Endothelial cell (in vitro differentiated cells): ENCODE measurements at regions not wholly inside any gene's neighbourhood (a gene's known extent, or its start where the extent isn't known, plus 50 kb on each side); places are given as distances from the start of the nearest gene placed in this dataset.

Source experiments
- DNase-seq: peaks from one replicate; pipeline ENCODE4 v3.0.0; 2021; ENCODE audit warnings: low spot score
- H3K27ac Mint-ChIP-seq: one replicate; pipeline ENCODE4 v1.8.0; 2021; ENCODE audit warnings: mixed read lengths, inconsistent platforms; ENCODE audit not compliant: unreplicated experiment
- H3K27me3 Mint-ChIP-seq: one replicate; pipeline ENCODE4 v1.8.0; 2021; ENCODE audit warnings: mild to moderate bottlenecking, moderate library complexity, mixed read lengths, inconsistent platforms; ENCODE audit not compliant: unreplicated experiment
- H3K36me3 Mint-ChIP-seq: one replicate; pipeline ENCODE4 v1.8.0; 2021; ENCODE audit warnings: mild to moderate bottlenecking, low read depth, mixed read lengths, inconsistent platforms; ENCODE audit not compliant: unreplicated experiment
- H3K4me1 Mint-ChIP-seq: one replicate; pipeline ENCODE4 v1.8.0; 2021; ENCODE audit warnings: mild to moderate bottlenecking, mixed read lengths, inconsistent platforms; ENCODE audit not compliant: unreplicated experiment
- H3K4me3 Mint-ChIP-seq: one replicate; pipeline ENCODE4 v1.8.0; 2021; ENCODE audit warnings: mild to moderate bottlenecking, mixed read lengths, inconsistent platforms; ENCODE audit not compliant: unreplicated experiment
- H3K9me3 Mint-ChIP-seq: one replicate; pipeline ENCODE4 v1.8.0; 2021; ENCODE audit warnings: mixed read lengths, inconsistent platforms; ENCODE audit not compliant: unreplicated experiment
- CTCF ChIP-seq: fragments of 200-600 bp; sonication (generic); IDR thresholded peaks from one replicate; pipeline ENCODE4 v1.5.0; 2021; ENCODE audit warnings: antibody characterized with exemption; ENCODE audit not compliant: unreplicated experiment

DNA sequence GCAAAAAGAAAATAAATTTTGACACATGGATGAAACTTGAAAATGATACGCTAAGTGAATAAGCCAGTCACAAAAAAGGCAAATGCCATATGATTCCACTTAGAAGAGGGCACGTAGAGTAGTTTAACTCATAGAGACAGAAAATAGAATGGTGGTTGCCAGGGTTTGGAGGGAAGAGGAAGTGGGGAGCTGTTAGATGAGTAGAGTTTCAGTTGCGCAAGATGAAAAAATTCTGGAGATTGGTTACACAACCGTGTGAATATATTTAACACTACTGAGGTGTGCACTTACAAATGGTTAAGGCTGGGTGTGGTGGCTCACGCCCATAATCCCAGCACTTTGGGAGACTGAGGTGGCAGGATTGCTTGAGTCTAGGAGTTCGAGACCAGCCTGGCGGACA, 93.4 kb upstream of the TMEM132E start:
- no peaks in the 10 kb centered on the region for H3K9me3 Mint-ChIP-seq
- H3K27ac Mint-ChIP-seq = no peak overlapping the region
- H3K4me1 Mint-ChIP-seq = no peaks in the 10 kb centered on the region
- TF ChIP-seq CTCF = no peak
- H3K4me3 Mint-ChIP-seq = no peak overlapping the region
- no peak for DNase-seq
- H3K27me3 Mint-ChIP-seq = peaks cover 2% of the 10 kb centered on the region
- H3K36me3 Mint-ChIP-seq = no peaks in the 10 kb centered on the region

DNA sequence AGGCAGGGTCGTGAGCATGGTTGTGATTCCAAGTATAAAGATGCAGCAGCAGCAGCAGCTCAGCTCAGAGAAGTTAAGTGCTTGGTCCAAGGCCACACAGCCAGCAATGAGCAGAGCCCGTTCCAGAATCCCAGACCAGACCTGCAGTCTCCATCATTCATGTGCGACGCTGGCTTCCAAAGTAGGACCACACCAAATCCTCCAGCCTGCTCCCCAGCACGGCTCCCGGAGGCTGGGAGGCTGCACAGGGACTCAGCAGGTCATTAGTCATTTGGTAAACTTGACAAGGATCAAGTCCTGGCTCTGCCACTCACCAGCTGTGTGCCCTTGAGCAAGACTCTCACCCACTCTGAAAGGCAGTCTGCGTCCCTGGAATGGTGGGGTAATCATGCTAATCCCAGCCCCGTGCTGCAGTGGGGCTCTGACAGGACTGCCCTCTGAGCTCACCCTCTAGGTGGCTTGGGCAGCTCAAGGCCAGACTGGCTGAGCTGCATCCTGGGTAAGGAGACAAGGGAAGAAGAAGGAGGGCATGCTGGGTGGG, 95.1 kb upstream of the TMEM132E start:
- Mint-ChIP-seq H3K27me3 (peaks cover 2% of the 10 kb centered on the region), H3K36me3 (no peaks in the 10 kb centered on the region), H3K9me3 (no peaks in the 10 kb centered on the region), H3K4me1 (no peaks in the 10 kb centered on the region), H3K4me3 (no peak overlapping the region), H3K27ac (no peak overlapping the region)
- TF ChIP-seq CTCF = no peak
- no peak for DNase-seq

DNA sequence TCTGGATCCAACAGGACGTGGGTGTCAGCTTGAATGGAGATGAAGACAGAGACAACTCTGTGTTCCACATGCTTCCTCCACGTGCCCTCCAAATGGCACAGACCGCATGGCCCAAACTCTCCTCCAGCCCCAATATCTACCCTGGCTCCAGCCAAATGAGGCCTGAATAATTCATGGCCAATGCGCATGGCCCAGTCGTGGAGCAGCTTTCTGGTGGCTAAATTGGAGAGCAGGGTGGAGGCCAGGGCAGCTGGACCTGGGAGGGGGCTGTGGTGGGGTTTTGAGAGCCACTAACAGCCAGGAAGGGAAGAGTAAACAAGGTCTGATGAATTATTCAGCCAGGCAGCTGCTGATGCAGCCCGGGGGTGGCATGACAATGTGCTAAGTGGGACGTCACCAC, 96.7 kb upstream of the TMEM132E start:
- no peaks in the 10 kb centered on the region for H3K4me1 Mint-ChIP-seq
- H3K9me3 Mint-ChIP-seq = no peaks in the 10 kb centered on the region
- H3K27ac Mint-ChIP-seq = no peak overlapping the region
- DNase-seq = no peak
- H3K27me3 Mint-ChIP-seq = peaks cover 2% of the 10 kb centered on the region
- no peaks in the 10 kb centered on the region for H3K36me3 Mint-ChIP-seq
- no peak for TF ChIP-seq CTCF
- no peak overlapping the region for H3K4me3 Mint-ChIP-seq

GRCh38 chr17:34481779-34482178, 97.6 kb upstream of the TMEM132E start:
- Mint-ChIP-seq H3K4me1 (no peaks in the 10 kb centered on the region), H3K4me3 (no peak overlapping the region), H3K27me3 (peaks cover 2% of the 10 kb centered on the region), H3K36me3 (no peaks in the 10 kb centered on the region), H3K9me3 (no peaks in the 10 kb centered on the region), H3K27ac (no peak overlapping the region)
- no peak for DNase-seq
- no peak for TF ChIP-seq CTCF

DNA sequence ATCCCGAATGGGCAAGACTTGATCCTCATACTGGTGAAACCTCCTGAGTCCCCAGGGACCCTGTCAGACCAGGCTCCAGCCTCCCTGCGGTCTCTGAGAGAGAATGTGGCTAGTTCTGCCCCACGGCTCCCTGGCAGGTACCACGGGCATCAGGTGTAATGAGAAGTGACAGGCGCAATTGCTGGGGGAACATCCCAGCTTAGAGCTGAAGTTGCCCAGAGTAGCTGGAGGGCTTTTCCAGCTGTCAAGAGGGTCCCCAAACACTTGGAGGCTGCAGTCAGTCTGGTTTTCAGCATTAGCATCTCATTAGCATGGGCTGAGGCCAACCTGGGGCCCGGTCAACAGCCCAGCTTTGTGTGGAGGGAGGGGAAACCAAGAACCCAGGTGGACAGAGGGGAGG, 100.0 kb upstream of the TMEM132E start:
- Mint-ChIP-seq H3K36me3 (no peaks in the 10 kb centered on the region), H3K27me3 (peaks cover 2% of the 10 kb centered on the region), H3K9me3 (no peaks in the 10 kb centered on the region), H3K27ac (no peak overlapping the region), H3K4me3 (no peak overlapping the region), H3K4me1 (no peaks in the 10 kb centered on the region)
- DNase-seq = no peak
- no peak for TF ChIP-seq CTCF
